ENCODE measurements at regions not wholly inside any gene's neighbourhood (a gene's known extent, or its start where the extent isn't known, plus 50 kb on each side); places are given as distances from the start of the nearest gene placed in this dataset.

DNA sequence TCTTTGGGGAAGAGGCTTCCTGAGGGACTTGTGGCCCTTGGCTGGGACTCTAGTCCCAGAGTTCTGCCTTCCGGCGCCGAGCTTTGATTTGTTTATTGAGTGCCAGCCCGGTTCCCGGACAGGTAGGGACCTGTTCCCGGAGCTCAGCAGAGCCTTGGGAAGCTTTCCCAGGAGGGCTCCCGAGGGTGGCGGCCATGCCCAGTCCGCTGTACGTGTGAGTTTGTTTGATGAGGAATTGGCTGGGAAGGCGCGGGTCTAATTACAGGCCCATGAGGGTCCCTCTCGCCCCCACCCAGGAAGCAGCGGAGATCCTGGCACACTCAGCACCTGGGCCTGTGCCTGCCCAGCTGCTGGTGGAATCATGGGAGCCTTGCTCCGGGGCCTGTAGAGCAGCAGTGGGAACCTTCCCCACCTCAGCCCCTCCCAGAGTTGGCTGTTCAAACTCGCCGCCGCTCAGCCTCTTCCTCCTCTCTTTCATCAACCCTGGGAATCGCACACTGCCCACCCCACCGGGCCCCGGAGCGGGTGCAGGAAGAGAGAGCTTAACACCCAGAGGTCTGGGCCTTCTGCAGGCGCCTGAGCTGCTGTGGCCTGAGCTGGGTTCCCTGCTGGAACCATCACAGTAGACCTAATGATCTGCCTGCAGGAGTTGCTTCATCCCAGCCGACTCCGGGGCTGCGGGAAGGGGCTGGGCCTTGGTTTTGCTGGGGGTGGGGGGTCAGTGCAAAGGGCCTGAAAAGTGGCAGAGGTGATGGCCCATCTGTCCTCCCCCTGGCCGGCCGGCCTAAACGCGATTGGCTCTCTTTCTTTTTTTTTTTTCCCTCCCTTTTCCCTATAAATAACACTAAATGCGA, 313.7 kb downstream of the SEC14L1 start:
- Mint-ChIP-seq H3K27ac (peak overlapping the region; percentile 99 to 100), H3K9me3 (no peaks in the 10 kb centered on the region), H3K27me3 (no peaks in the 10 kb centered on the region), H3K36me3 (peaks cover 22% of the 10 kb centered on the region), H3K4me1 (peaks cover 36 to 72% (median 61%) of the 10 kb centered on the region in 3 donors), H3K4me3 (peak overlapping the region; percentile 97 to 98 (median 98))
- Histone ChIP-seq H3K4me3 (ENCODE audit: control insufficient read depth in 1 of 2, extremely low read depth in 1 of 2, low read length in 1 of 2) (peak overlapping the region; percentile 73 to 91), H3K27ac (ENCODE audit: low read length) (peak overlapping the region; percentile 82), H3K27me3 (replicated peaks in 1 of 2; ENCODE audit: control insufficient read depth in 2 of 2, extremely low read depth in 1 of 2, insufficient read depth in 2 of 2, low read length in 1 of 2) (no peaks in the 10 kb centered on the region), H3K4me1 (ENCODE audit: control insufficient read depth in 1 of 2, extremely low read depth in 1 of 2, insufficient read depth in 2 of 2, low read length in 2 of 2) (peaks cover 31 to 79% of the 10 kb centered on the region in 2 experiments), H3K9me3 (no peaks in the 10 kb centered on the region), H3K36me3 (ENCODE audit: control insufficient read depth in 2 of 2, extremely low read depth in 1 of 2, insufficient read depth in 1 of 2, low read length in 1 of 2) (peaks cover 0 to 3% of the 10 kb centered on the region in 2 donors)
- peak in 2 of 35 experiments; percentile 25 to 30 for DNase-seq
- POLR2A ChIA-PET: interaction anchor here (0.6 to 1.3 kb wide), 8 partner anchors 9 to 428 kb away, joined by 3 to 7 read pairs (median 4); no protein-coding TSS in a partner anchor
- 6% methylated on average over 17 of the region's 31 CpGs for WGBS (ENCODE audit: insufficient coverage)
- CTCF ChIA-PET: interaction anchor here (0.6 to 1.1 kb wide), 4 partner anchors 9 to 113 kb away, joined by 3 to 5 read pairs (median 4); no protein-coding TSS in a partner anchor
- no peak for ATAC-seq (replicated peaks in 1 of 4)

DNA sequence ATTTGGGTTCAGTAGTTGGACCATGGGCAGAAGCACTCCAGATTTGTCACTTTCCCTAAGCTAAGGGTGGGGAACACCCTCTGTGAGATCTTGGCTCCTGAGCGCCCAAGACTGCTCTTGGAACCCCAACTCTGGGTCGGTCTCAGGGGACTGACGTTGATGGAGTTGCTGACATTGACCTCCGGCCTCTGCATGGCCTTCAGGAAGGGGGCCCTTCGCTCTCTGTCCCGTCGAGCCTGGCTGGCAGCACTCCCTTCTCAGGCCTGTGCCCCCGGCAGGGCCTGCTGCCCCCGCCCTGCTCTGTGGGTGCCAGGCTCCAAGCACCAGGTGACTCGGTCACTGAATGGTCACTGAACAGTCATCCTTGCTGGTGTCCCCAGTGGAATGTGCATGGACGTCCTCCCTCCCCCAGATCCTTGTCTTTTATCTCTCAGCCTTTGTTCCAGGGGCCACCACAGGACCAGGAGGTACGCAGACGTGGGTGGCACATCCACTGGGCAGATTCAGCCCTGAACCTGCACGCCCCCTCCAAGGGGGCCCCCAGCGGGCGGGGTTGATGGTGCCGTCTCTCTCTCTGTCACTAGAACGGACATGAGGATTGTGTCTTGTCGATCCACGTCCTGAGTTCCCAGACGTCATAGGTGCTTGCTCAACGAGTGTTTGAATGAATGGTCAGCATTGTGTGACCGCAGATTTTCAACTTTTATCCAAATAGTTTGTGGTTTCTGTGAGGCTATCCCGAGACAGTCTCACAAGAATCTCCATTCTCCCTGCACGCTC, 314.5 kb downstream of the SEC14L1 start:
- peaks cover 35 to 72% (median 61%) of the 10 kb centered on the region in 3 donors for H3K4me1 Mint-ChIP-seq
- H3K27ac Mint-ChIP-seq: peak overlapping the region; percentile 99 to 100
- Histone ChIP-seq H3K4me1 (ENCODE audit: control insufficient read depth in 1 of 2, extremely low read depth in 1 of 2, insufficient read depth in 2 of 2, low read length in 2 of 2) (peaks cover 24 to 79% of the 10 kb centered on the region in 2 experiments), H3K27me3 (replicated peaks in 1 of 2; ENCODE audit: control insufficient read depth in 2 of 2, extremely low read depth in 1 of 2, insufficient read depth in 2 of 2, low read length in 1 of 2) (no peaks in the 10 kb centered on the region), H3K27ac (ENCODE audit: low read length) (peak overlapping the region; percentile 82), H3K4me3 (ENCODE audit: control insufficient read depth in 1 of 2, extremely low read depth in 1 of 2, low read length in 1 of 2) (peak overlapping the region; percentile 73 to 91), H3K9me3 (no peaks in the 10 kb centered on the region), H3K36me3 (ENCODE audit: control insufficient read depth in 2 of 2, extremely low read depth in 1 of 2, insufficient read depth in 1 of 2, low read length in 1 of 2) (peaks cover 0 to 2% of the 10 kb centered on the region in 2 donors)
- CTCF ChIA-PET: interaction anchor here (0.6 to 1.1 kb wide), 3 partner anchors 10 to 114 kb away, joined by 3 to 5 read pairs (median 3); no protein-coding TSS in a partner anchor
- DNase-seq: no peak
- POLR2A ChIA-PET: interaction anchor here (0.6 to 1.3 kb wide), 4 partner anchors 14 to 96 kb away, joined by 3 to 4 read pairs (median 4); no protein-coding TSS in a partner anchor
- H3K27me3 Mint-ChIP-seq: no peaks in the 10 kb centered on the region
- H3K36me3 Mint-ChIP-seq: peaks cover 22% of the 10 kb centered on the region
- no peaks in the 10 kb centered on the region for H3K9me3 Mint-ChIP-seq
- WGBS (ENCODE audit: insufficient coverage): 4% methylated on average over 15 of the region's 25 CpGs
- peak overlapping the region; percentile 97 to 98 (median 98) for H3K4me3 Mint-ChIP-seq
- ATAC-seq (replicated peaks in 1 of 4): no peak

DNA sequence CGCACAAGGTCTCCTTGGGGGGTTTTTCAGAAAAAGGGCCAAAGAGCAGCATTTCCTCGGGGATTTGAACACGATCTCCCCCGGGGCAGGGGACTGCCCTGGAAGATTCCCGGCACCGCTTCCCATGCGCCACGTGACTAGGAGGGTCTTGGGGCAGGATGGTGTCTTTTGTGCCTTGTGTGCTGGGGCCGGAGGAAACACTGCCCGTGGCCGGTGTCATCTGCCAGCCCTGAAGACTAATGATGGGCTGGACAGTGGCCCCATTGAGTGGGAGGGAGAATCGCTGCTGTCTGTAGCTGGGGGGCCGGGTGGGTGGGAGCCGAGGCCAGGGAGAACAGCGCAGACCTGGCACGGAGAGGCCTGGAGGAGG, 315.1 kb downstream of the SEC14L1 start:
- Histone ChIP-seq H3K4me1 (ENCODE audit: control insufficient read depth in 1 of 2, extremely low read depth in 1 of 2, insufficient read depth in 2 of 2, low read length in 2 of 2) (peaks cover 27 to 79% of the 10 kb centered on the region in 2 experiments), H3K9me3 (no peaks in the 10 kb centered on the region), H3K27ac (ENCODE audit: low read length) (peak overlapping the region; percentile 82), H3K27me3 (replicated peaks in 1 of 2; ENCODE audit: control insufficient read depth in 2 of 2, extremely low read depth in 1 of 2, insufficient read depth in 2 of 2, low read length in 1 of 2) (no peaks in the 10 kb centered on the region), H3K4me3 (ENCODE audit: control insufficient read depth in 1 of 2, extremely low read depth in 1 of 2, low read length in 1 of 2) (peak overlapping the region; percentile 73 to 91), H3K36me3 (ENCODE audit: control insufficient read depth in 2 of 2, extremely low read depth in 1 of 2, insufficient read depth in 1 of 2, low read length in 1 of 2) (peaks cover 0 to 2% of the 10 kb centered on the region in 2 donors)
- peak overlapping the region; percentile 99 to 100 for H3K27ac Mint-ChIP-seq
- WGBS (ENCODE audit: insufficient coverage): 8% methylated on average over 15 of the region's 16 CpGs
- CTCF ChIA-PET: no interaction called here
- POLR2A ChIA-PET: no interaction called here
- H3K4me1 Mint-ChIP-seq: peaks cover 41 to 72% (median 63%) of the 10 kb centered on the region in 3 donors
- no peak for DNase-seq
- H3K27me3 Mint-ChIP-seq: no peaks in the 10 kb centered on the region
- peaks cover 22% of the 10 kb centered on the region for H3K36me3 Mint-ChIP-seq
- H3K4me3 Mint-ChIP-seq: peak overlapping the region; percentile 97 to 98 (median 98)
- H3K9me3 Mint-ChIP-seq: no peaks in the 10 kb centered on the region
- ATAC-seq (replicated peaks in 1 of 4): no peak

DNA sequence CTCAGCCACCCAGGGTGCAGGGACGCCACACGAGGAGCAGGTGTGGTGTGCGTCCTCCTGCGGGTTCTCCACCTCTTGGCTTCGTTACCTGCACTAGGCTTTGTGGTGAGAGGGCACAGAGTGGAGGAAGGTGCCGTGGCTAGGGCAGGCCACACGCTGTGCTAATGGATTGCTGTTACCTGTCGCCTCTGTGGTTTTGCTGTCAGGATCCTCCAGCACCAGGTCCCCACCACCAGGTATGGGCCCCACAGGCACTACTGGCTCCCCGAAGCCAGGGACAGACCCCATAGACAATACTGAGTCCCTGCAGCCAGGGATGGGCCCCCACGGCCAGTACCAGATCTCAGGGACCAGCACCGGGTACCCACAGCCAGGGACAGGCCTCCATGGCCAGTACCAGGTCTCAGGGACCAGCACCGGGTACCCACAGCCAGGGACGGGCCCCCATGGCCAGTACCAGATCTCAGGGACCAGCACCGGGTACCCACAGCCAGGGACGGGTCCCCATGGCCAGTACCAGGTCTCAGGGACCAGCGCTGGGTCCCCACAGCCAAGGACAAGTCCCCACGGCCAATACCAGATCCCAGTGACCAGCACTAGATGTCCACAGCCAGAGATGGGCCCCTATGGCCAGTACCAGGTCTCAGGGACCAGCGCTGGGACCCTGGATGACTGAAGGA, 315.6 kb downstream of the SEC14L1 start:
- ChIA-PET POLR2A (no interaction called here), CTCF (no interaction called here)
- H3K27ac Mint-ChIP-seq: peak overlapping the region; percentile 99 to 100
- no peaks in the 10 kb centered on the region for H3K9me3 ChIP-seq
- H3K4me1 Mint-ChIP-seq: peaks cover 45 to 76% (median 67%) of the 10 kb centered on the region in 3 donors
- H3K27me3 ChIP-seq (replicated peaks in 1 of 2; ENCODE audit: control insufficient read depth in 2 of 2, extremely low read depth in 1 of 2, insufficient read depth in 2 of 2, low read length in 1 of 2): no peaks in the 10 kb centered on the region
- H3K4me3 Mint-ChIP-seq: peak overlapping the region; percentile 97 to 98 (median 98)
- peak; percentile 6 to 18 (median 16) for ATAC-seq (replicated peaks in 1 of 4)
- no peaks in the 10 kb centered on the region for H3K9me3 Mint-ChIP-seq
- 18% methylated on average over 15 of the region's 18 CpGs for WGBS (ENCODE audit: insufficient coverage)
- H3K4me1 ChIP-seq (ENCODE audit: control insufficient read depth in 1 of 2, extremely low read depth in 1 of 2, insufficient read depth in 2 of 2, low read length in 2 of 2): peaks cover 29 to 83% of the 10 kb centered on the region in 2 experiments
- peaks cover 23% of the 10 kb centered on the region for H3K36me3 Mint-ChIP-seq
- peaks cover 0 to 2% of the 10 kb centered on the region in 2 donors for H3K36me3 ChIP-seq (ENCODE audit: control insufficient read depth in 2 of 2, extremely low read depth in 1 of 2, insufficient read depth in 1 of 2, low read length in 1 of 2)
- peak overlapping the region; percentile 82 for H3K27ac ChIP-seq (ENCODE audit: low read length)
- peak in 9 of 35 experiments; percentile 27 to 64 (median 43) for DNase-seq
- peak overlapping the region; percentile 73 to 91 for H3K4me3 ChIP-seq (ENCODE audit: control insufficient read depth in 1 of 2, extremely low read depth in 1 of 2, low read length in 1 of 2)
- no peaks in the 10 kb centered on the region for H3K27me3 Mint-ChIP-seq

DNA sequence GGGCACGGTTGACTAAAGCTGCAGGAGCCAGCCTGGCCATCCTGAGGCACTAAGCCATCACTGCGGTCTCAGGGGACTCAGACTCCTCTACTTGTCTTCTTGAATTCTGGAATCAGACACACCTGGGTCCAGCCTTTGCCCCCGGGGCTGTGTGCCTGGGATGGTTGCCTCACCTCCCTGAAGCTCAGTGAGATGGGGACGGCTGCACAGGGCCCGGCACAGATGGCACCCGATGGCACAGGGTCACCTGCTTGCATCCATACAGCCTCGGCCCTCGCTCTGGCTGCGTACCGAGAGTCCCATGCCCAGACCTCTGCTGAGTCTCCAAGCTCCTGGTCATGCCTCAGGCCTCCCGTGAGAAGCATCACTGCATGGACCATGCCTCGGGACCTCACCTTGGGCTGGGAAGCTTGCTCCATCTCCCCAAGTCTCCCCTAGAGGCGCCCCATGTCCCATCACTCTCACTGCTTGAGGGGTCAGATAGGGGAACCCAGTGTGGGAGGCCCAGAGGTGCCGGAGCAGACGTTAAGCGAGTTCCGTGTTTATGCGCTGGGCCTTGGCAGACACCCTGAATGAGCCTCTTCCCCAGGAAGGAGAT, 316.3 kb downstream of the SEC14L1 start:
- ChIA-PET POLR2A (no interaction called here), CTCF (no interaction called here)
- peak overlapping the region; percentile 99 to 100 for H3K27ac Mint-ChIP-seq
- Histone ChIP-seq H3K4me1 (ENCODE audit: control insufficient read depth in 1 of 2, extremely low read depth in 1 of 2, insufficient read depth in 2 of 2, low read length in 2 of 2) (peaks cover 34 to 88% of the 10 kb centered on the region in 2 experiments), H3K27me3 (replicated peaks in 1 of 2; ENCODE audit: control insufficient read depth in 2 of 2, extremely low read depth in 1 of 2, insufficient read depth in 2 of 2, low read length in 1 of 2) (no peaks in the 10 kb centered on the region), H3K27ac (ENCODE audit: low read length) (peak overlapping the region; percentile 82), H3K9me3 (no peaks in the 10 kb centered on the region), H3K36me3 (ENCODE audit: control insufficient read depth in 2 of 2, extremely low read depth in 1 of 2, insufficient read depth in 1 of 2, low read length in 1 of 2) (peaks cover 0 to 2% of the 10 kb centered on the region in 2 donors), H3K4me3 (ENCODE audit: control insufficient read depth in 1 of 2, extremely low read depth in 1 of 2, low read length in 1 of 2) (peak overlapping the region; percentile 73 to 91)
- peaks cover 25% of the 10 kb centered on the region for H3K36me3 Mint-ChIP-seq
- peaks cover 51 to 83% (median 73%) of the 10 kb centered on the region in 3 donors for H3K4me1 Mint-ChIP-seq
- DNase-seq (peak in 5 of 35 experiments; percentile 47 to 60 (median 52)), ATAC-seq (replicated peaks in 1 of 4) (peak; percentile 11 to 17 (median 15))
- WGBS (ENCODE audit: insufficient coverage): 4% methylated on average over 17 of the region's 18 CpGs
- no peaks in the 10 kb centered on the region for H3K9me3 Mint-ChIP-seq
- peak overlapping the region; percentile 97 to 98 (median 98) for H3K4me3 Mint-ChIP-seq
- H3K27me3 Mint-ChIP-seq: no peaks in the 10 kb centered on the region
